H1 (cell line): ENCODE measurements at regions not wholly inside any gene's neighbourhood (a gene's known extent, or its start where the extent isn't known, plus 50 kb on each side); places are given as distances from the start of the nearest gene placed in this dataset.

Source experiments
- KDM1A ChIP-seq: fragments of 200-600, 300-600 bp; sonication (generic); IDR thresholded peaks from 2 replicates; pipeline ENCODE4 v1.7.1; 2016; ENCODE audit warnings: mild to moderate bottlenecking, low read length, borderline replicate concordance

- no peak for TF ChIP-seq KDM1A
Measured at GRCh38 chr13:50352720-50353480, 337.7 kb downstream of the KCNRG start (continued).
